EH (cell line): ENCODE measurements at regions not wholly inside any gene's neighbourhood (a gene's known extent, or its start where the extent isn't known, plus 50 kb on each side); places are given as distances from the start of the nearest gene placed in this dataset.
"Not testable (repeated sequence)": the region's sequence is repeated elsewhere in the genome, so short reads cannot be mapped to it uniquely, and the experiment has no call there.

Experiments used
- DNase-seq: peaks from one replicate; pipeline ENCODE4 v3.0.0-alpha.2; 2015; ENCODE audit warnings: low read depth

DNA sequence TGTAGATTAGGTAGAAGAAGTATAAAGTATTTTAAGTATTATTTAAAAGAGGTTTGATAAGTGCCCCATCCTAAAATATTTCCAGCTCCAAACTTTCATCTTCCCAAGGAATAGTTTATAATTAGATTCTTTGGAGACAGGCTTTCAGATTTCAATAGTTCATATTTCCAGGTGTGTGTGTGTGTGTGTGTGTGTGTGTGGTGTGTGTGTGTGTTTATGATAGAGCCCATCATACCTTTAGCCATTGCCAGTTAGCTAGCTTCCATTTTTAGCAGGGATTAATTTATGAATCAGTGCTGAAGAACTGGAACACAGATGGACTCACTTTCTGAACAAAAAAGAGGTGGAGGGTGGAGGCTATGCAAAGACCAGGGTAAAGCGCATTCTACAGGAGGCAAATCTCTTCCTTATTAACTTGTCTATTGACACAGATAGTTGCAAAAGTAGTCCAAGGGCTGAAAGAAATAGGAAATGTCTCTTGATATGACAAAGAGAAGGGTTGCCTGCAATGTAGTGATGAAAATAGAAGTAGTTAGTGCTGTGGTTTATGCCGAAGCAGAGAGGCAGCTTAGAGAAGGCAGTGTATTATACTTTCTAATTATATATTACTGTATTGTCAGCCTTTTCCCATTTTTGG is 301.1 kb downstream of the MAN2A1 start:
- DNase-seq, result no peak

GRCh38 chr5:109992264-109992915 is 302.7 kb downstream of the MAN2A1 start:
- DNase-seq, result no peak

DNA sequence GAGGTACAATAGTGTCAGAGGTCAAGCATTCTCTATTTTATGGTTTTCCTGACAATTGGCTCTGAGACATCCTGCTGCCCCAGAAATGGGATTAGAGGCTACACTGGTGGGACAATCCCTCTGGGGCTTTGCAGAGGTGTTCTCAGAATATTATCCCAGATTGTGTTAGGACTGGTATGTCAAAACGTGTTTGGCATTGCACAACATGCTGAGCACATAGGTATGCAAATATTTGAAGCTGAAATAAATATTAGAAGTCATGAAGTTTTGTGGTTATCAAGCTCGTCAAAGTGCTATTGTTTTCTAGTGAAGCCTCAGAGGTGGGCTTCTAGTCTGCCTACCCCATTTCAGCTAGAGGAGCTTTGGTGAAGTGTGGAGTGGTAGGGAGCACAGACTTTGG is 304.4 kb downstream of the MAN2A1 start:
- DNase-seq, result no peak

DNA sequence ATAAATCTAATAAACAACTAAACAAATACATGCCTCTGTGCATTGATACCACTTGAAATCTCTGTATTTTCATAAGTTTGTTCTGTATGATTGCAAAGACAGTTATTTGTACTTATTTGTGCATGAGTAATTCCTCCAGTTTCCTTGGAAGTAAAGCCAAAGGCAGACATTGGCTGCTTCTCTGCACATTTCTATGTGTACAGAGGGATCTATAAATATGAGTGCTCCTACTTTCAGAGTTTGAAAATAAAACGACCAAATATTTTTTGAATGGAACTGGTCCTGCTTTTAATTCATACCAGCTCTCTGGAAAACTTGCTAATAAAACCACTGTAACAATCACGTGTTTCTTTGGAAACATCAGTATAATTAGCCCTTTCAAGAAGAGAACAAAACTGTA is 306.5 kb downstream of the MAN2A1 start:
- DNase-seq, result no peak

DNA sequence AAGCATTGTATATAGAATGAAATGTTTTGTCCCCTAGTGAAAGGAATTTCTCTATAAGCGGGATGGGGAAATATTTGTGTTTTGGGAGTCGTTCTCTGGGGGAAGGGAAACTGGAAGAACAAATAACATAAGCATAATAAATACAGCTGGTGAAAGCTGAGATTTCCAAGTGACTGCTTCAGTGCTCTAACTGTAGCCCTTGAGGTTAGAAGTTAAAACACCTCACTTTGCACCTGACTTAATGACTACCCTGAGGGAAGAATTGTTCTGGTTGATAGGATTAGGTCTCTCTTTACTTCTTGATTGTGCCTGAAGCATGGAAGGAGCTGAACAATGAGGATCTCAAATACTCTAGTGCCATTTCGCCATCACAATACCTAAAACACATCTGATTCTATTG is 307.4 kb downstream of the MAN2A1 start:
- DNase-seq, result no peak

- no peak for DNase-seq
Measured at GRCh38 chr5:109998208-109998607, 308.5 kb downstream of the MAN2A1 start.

GRCh38 chr5:109998726-109999125 is 309.0 kb downstream of the MAN2A1 start:
- no peak for DNase-seq

- DNase-seq, result no peak
Measured at GRCh38 chr5:110001648-110002047, 311.9 kb downstream of the MAN2A1 start.

GRCh38 chr5:110002652-110003051 is 312.9 kb downstream of the MAN2A1 start:
- no peak for DNase-seq

GRCh38 chr5:110005907-110006562 is 316.3 kb downstream of the MAN2A1 start:
- not testable (repeated sequence) for DNase-seq

- no peak for DNase-seq
Measured at GRCh38 chr5:110007101-110007500, 317.4 kb downstream of the MAN2A1 start.

GRCh38 chr5:110008131-110008530 is 318.4 kb downstream of the MAN2A1 start:
- DNase-seq, result no peak

GRCh38 chr5:110012145-110012544 is 322.4 kb downstream of the MAN2A1 start:
- DNase-seq, result no peak

DNA sequence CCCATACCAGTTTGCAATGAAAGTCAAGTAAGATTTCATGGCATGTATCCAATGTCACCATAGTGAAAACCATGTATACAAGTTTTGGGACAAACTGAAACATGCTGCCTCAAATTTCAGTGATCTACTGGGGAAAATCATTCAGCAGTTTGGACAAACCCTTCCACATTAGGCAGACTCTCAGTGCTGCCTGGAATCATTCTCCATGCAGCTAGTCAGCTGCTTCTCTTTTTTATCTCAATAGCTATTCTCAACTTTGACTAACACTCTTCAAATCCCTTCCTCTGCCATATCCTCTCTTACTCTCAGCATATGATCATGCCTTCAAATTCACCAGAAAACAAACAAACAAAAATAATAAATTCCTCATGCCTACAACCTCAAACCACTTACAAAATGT is 323.3 kb downstream of the MAN2A1 start:
- DNase-seq, result no peak

DNA sequence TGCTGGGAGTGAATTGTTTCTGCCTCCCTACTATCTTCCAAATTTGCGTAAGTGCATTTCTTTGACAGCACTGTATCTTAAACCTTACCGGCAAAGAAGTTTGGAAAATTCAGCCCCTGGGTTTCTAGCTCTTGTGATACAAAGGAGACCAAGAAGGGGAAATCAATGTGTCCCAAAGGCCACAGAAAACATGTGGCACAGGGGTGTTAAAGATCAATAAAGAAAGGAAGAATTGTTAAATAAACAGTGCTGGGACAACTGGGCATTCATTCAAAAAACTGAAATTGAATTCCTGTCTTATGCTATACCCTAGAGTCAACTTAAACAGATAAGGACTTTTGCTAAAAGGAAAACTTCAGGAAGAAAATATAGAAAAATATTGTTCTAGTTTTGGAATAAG is 328.1 kb downstream of the MAN2A1 start:
- DNase-seq, result no peak

- no peak for DNase-seq
Measured at GRCh38 chr5:110018509-110018908, 328.8 kb downstream of the MAN2A1 start.

- no peak for DNase-seq
Measured at GRCh38 chr5:110019119-110019518, 329.4 kb downstream of the MAN2A1 start.

- DNase-seq, result no peak
Measured at GRCh38 chr5:110019780-110020179, 330.1 kb downstream of the MAN2A1 start.

- no peak for DNase-seq
Measured at GRCh38 chr5:110021251-110021650, 331.5 kb downstream of the MAN2A1 start.

- DNase-seq, result no peak
Measured at GRCh38 chr5:110025160-110025559, 335.4 kb downstream of the MAN2A1 start.

DNA sequence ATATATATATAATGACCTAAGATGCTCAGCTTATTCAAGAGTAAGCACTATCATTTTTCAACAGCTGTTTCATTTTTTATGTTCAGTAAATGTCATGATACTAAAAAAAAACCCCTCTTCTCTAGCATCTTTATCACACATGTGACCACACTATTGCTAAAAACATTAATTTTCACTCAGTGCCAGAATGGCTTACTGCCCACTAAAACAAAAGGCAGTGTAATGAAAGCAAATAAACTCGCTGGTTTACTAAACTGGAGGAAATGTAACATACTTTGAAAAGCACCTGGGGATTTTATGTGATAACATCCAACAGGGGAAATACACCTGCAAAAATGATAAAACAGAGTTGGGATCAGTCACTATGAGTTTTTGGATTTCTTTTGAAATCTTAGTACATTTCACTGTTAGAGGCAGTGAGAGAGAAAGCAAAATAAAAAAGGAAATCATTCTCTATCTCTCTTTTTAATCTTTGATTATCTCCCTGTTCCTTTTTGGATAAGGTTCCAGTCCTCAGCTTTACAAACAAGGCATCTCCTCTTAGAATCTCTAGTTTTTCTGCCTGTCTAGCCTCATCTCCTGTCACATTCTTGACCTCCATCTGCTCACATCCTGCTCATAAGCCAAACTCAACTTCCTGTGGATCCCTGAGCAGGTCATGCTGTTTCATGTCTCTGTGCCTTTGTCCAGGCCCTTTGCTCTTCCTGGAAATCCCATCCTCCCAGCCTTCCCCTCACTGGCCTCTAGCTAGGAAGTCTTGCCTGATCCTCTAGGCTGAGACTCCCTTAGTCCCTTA is 338.0 kb downstream of the MAN2A1 start:
- no peak for DNase-seq

- DNase-seq, result no peak
Measured at GRCh38 chr5:110031402-110032140, 341.8 kb downstream of the MAN2A1 start.
